ENCODE measurements at regions not wholly inside any gene's neighbourhood (a gene's known extent, or its start where the extent isn't known, plus 50 kb on each side); places are given as distances from the start of the nearest gene placed in this dataset.

DNA sequence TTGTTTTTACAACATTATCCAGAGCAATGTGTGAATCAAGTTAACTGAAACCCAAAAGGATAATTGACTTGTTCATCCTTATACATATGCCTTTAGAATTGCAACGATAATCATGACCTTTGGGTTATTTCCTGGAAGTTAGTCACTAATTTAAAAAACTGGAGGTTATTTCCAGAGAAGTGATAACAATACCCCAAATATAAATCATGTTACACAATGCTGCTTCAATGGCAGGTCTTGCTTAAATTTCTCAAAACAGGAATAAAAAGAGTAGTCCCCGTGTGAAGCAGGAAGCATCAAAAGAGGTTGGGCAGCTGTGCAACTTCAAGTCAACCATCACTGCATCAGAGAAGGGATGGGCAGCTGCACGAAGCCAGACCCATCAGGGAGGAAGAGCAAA is 134.4 kb downstream of the EFNB2 start:
- Histone ChIP-seq H4K20me1 (ENCODE audit: insufficient read depth, low read length) (no peaks in the 10 kb centered on the region), H3K79me2 (ENCODE audit: insufficient read depth, low read depth, low read length) (no peaks in the 10 kb centered on the region), H3K4me2 (ENCODE audit: low read length) (no peak overlapping the region), H3K27ac (ENCODE audit: low read depth, low read length, poor library complexity, severe bottlenecking) (no peak overlapping the region), H3K4me1 (ENCODE audit: insufficient read depth, low read length, poor library complexity, severe bottlenecking) (no peaks in the 10 kb centered on the region), H2AFZ (ENCODE audit: low read length) (no peak overlapping the region), H3K9me2 (ENCODE audit: insufficient read depth, low read length) (no peaks in the 10 kb centered on the region), H3K4me3 (ENCODE audit: low read depth, low read length, poor library complexity, severe bottlenecking) (no peak overlapping the region), H3K36me3 (ENCODE audit: insufficient read depth, low read length) (no peaks in the 10 kb centered on the region), H3K9me3 (ENCODE audit: low read length) (no peaks in the 10 kb centered on the region)
- no peak for TF ChIP-seq EZH2phosphoT487 (IDR thresholded peaks at IDR 0.05; ENCODE audit: borderline replicate concordance, low read depth, low read length)
- TF ChIP-seq, protein P1, sequence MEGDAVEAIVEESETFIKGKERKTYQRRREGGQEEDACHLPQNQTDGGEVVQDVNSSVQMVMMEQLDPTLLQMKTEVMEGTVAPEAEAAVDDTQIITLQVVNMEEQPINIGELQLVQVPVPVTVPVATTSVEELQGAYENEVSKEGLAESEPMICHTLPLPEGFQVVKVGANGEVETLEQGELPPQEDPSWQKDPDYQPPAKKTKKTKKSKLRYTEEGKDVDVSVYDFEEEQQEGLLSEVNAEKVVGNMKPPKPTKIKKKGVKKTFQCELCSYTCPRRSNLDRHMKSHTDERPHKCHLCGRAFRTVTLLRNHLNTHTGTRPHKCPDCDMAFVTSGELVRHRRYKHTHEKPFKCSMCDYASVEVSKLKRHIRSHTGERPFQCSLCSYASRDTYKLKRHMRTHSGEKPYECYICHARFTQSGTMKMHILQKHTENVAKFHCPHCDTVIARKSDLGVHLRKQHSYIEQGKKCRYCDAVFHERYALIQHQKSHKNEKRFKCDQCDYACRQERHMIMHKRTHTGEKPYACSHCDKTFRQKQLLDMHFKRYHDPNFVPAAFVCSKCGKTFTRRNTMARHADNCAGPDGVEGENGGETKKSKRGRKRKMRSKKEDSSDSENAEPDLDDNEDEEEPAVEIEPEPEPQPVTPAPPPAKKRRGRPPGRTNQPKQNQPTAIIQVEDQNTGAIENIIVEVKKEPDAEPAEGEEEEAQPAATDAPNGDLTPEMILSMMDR (conservative IDR thresholded peaks at IDR 0.05; ENCODE audit: low read length), result no peak
- no TSS peak for BruUV-seq (replicated peaks)
- ChIA-PET CTCF (ENCODE audit: unreplicated experiment) (no interaction called here), POLR2A (no interaction called here)
- intact Hi-C loops (cut with micrococcal nuclease; ENCODE audit: unreplicated experiment), result no loop called here
- no peak for DNase-seq (ENCODE audit: low spot score)

DNA sequence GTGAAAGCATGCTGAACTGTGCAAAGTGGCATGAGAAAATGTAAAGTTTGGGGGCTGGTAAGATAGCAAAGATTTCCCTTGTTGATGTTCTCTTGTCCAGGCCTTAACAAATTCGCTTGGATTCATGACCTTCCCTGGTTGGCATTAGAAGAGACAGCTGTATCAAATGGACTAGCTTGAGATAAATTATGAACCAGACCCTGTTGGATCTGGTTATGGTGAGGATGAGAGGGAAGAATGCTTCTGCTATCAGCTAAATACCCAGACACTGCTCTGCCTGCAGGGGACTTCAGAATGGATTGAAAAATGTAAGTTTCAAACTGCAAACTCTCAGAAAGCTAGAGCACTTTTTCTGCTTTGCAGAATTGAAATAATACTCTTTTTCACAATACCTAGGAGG is 135.2 kb downstream of the EFNB2 start:
- no peaks in the 10 kb centered on the region for H3K9me2 ChIP-seq (ENCODE audit: insufficient read depth, low read length)
- H4K20me1 ChIP-seq (ENCODE audit: insufficient read depth, low read length), result no peaks in the 10 kb centered on the region
- DNase-seq (ENCODE audit: low spot score), result no peak
- BruUV-seq (replicated peaks), result no TSS peak
- TF ChIP-seq, protein P1 (conservative IDR thresholded peaks at IDR 0.05; ENCODE audit: low read length), result no peak
- TF ChIP-seq EZH2phosphoT487 (IDR thresholded peaks at IDR 0.05; ENCODE audit: borderline replicate concordance, low read depth, low read length), result no peak
- no peak overlapping the region for H3K4me3 ChIP-seq (ENCODE audit: low read depth, low read length, poor library complexity, severe bottlenecking)
- no peak overlapping the region for H3K27ac ChIP-seq (ENCODE audit: low read depth, low read length, poor library complexity, severe bottlenecking)
- no peaks in the 10 kb centered on the region for H3K36me3 ChIP-seq (ENCODE audit: insufficient read depth, low read length)
- POLR2A ChIA-PET, result no interaction called here
- H2AFZ ChIP-seq (ENCODE audit: low read length), result no peak overlapping the region
- CTCF ChIA-PET (ENCODE audit: unreplicated experiment), result no interaction called here
- no peaks in the 10 kb centered on the region for H3K9me3 ChIP-seq (ENCODE audit: low read length)
- no peaks in the 10 kb centered on the region for H3K79me2 ChIP-seq (ENCODE audit: insufficient read depth, low read depth, low read length)
- intact Hi-C loops (cut with micrococcal nuclease; ENCODE audit: unreplicated experiment), result no loop called here
- H3K4me1 ChIP-seq (ENCODE audit: insufficient read depth, low read length, poor library complexity, severe bottlenecking), result no peaks in the 10 kb centered on the region
- H3K4me2 ChIP-seq (ENCODE audit: low read length), result no peak overlapping the region

DNA sequence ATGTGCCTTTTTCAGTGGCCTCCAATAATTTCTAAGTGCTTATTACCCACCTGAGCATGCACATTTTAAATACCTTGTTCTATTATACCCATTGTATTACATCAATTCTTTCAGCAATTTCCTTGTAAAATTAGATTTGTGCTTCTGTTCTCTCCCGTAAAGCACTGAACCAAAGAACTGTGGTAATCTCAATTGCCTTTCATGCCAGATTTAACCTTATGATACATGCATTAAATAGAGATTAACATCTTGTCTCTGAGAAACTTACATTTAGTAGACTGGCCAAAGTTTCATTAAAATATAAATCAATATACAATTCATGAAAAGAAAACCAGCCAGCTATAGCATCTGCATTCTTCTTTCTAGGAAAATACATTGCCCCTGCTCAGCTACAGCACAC is 137.2 kb downstream of the EFNB2 start:
- TF ChIP-seq EZH2phosphoT487 (IDR thresholded peaks at IDR 0.05; ENCODE audit: borderline replicate concordance, low read depth, low read length), result no peak
- TF ChIP-seq, protein P1 (conservative IDR thresholded peaks at IDR 0.05; ENCODE audit: low read length), result no peak
- H3K36me3 ChIP-seq (ENCODE audit: insufficient read depth, low read length), result no peaks in the 10 kb centered on the region
- DNase-seq (ENCODE audit: low spot score), result no peak
- no peak overlapping the region for H2AFZ ChIP-seq (ENCODE audit: low read length)
- H4K20me1 ChIP-seq (ENCODE audit: insufficient read depth, low read length), result no peaks in the 10 kb centered on the region
- no peaks in the 10 kb centered on the region for H3K4me1 ChIP-seq (ENCODE audit: insufficient read depth, low read length, poor library complexity, severe bottlenecking)
- no peak overlapping the region for H3K4me3 ChIP-seq (ENCODE audit: low read depth, low read length, poor library complexity, severe bottlenecking)
- H3K79me2 ChIP-seq (ENCODE audit: insufficient read depth, low read depth, low read length), result no peaks in the 10 kb centered on the region
- intact Hi-C loops (cut with micrococcal nuclease; ENCODE audit: unreplicated experiment), result no loop called here
- BruUV-seq (replicated peaks), result no TSS peak
- no peaks in the 10 kb centered on the region for H3K9me2 ChIP-seq (ENCODE audit: insufficient read depth, low read length)
- no peak overlapping the region for H3K4me2 ChIP-seq (ENCODE audit: low read length)
- ChIA-PET POLR2A (no interaction called here), CTCF (ENCODE audit: unreplicated experiment) (no interaction called here)
- H3K9me3 ChIP-seq (ENCODE audit: low read length), result no peaks in the 10 kb centered on the region
- no peak overlapping the region for H3K27ac ChIP-seq (ENCODE audit: low read depth, low read length, poor library complexity, severe bottlenecking)

All from OCI-LY7 (cell line).